Endothelial cell of umbilical vein (primary cell): ENCODE measurements at regions not wholly inside any gene's neighbourhood (a gene's known extent, or its start where the extent isn't known, plus 50 kb on each side); places are given as distances from the start of the nearest gene placed in this dataset.
"Not testable (repeated sequence)": the region's sequence is repeated elsewhere in the genome, so short reads cannot be mapped to it uniquely, and the experiment has no call there.

Experiments
- BruUV-seq: library from RNA; stranded (reverse); fragments of 400-500 nt; replicated peaks from 2 replicates; lab custom pipeline; 2021; lab: Mats Ljungman, UMichigan
- CTCF ChIA-PET: fragments of 300-600, 350-600 bp; sonication (Branson Sonifier 250); formaldehyde crosslinking; loops from one replicate; lab custom pipeline; 2021; ENCODE audit warnings: antibody characterized with exemption, inconsistent platforms; lab: Charles Lee
- POLR2A ChIA-PET: fragments of 300-600, 350-600 bp; sonication (Branson Sonifier 250); formaldehyde crosslinking; loops from one replicate; lab custom pipeline; 2021; ENCODE audit warnings: antibody characterized with exemption, inconsistent platforms; lab: Charles Lee
- DNase-seq: peaks from one replicate; pipeline ENCODE4 v3.0.0-alpha.2; 2011; ENCODE audit warnings: low read depth, low spot score
- FAIRE-seq: peaks from 2 replicates; lab custom pipeline; 2011; peaks lifted over from hg19 to GRCh38; lab: Jason Lieb, UNC
- H2AFZ ChIP-seq: 2 replicates; pipeline ENCODE4 v1.6.0; 2012; ENCODE audit warnings: low read depth, low read length, control low read depth, inconsistent platforms
- H3K27ac ChIP-seq: 2 replicates; pipeline ENCODE4 v1.5.1; 2011; ENCODE audit warnings: low read depth, mild to moderate bottlenecking, control low read depth, low read length, moderate library complexity; ENCODE audit not compliant: insufficient read depth
- H3K27me3 ChIP-seq, 2 experiments: 2 replicates each; pipeline versions ENCODE4 v1.6.0 to v1.6.1; 2011; ENCODE audit warnings: low read length in 2 of 2, mixed read lengths in 1 of 2; ENCODE audit not compliant: control insufficient read depth in 2 of 2, insufficient read depth in 2 of 2
- H3K36me3 ChIP-seq, 2 experiments: 2 replicates in 1 of 2; 3 replicates in 1 of 2; pipeline ENCODE4 v1.5.1; 2011; ENCODE audit warnings: low read length in 2 of 2, mild to moderate bottlenecking in 1 of 2, moderate library complexity in 1 of 2; ENCODE audit not compliant: control insufficient read depth in 2 of 2, insufficient read depth in 2 of 2; ENCODE audit errors: extremely low read depth in 1 of 2
- H3K4me1 ChIP-seq: 3 replicates; pipeline ENCODE4 v1.5.1; 2011; ENCODE audit warnings: mild to moderate bottlenecking, low read length; ENCODE audit not compliant: control insufficient read depth, insufficient read depth; ENCODE audit errors: extremely low read depth
- H3K4me2 ChIP-seq: 2 replicates; pipeline ENCODE4 v1.6.1; 2011; ENCODE audit warnings: low read length, control low read depth, mixed read lengths; ENCODE audit not compliant: insufficient read depth
- H3K4me3 ChIP-seq, 3 experiments: fragments of 200-600 bp in 1 of 3; sonication (generic), shearing (Covaris generic) in 1 of 3; replicated peaks in 1 of 3; 2 replicates each; pipeline ENCODE4 v1.5.1; 2011 to 2016; ENCODE audit warnings: control low read depth in 3 of 3, low read length in 3 of 3, mild to moderate bottlenecking in 2 of 3, inconsistent platforms in 1 of 3, low read depth in 1 of 3, moderate library complexity in 1 of 3; ENCODE audit not compliant: insufficient read depth in 1 of 3
- H3K79me2 ChIP-seq: 2 replicates; pipeline ENCODE4 v1.6.0; 2012; ENCODE audit warnings: low read length, inconsistent platforms; ENCODE audit not compliant: control insufficient read depth, insufficient read depth
- H3K9ac ChIP-seq: replicated peaks from 2 replicates; pipeline ENCODE3; 2011; ENCODE audit warnings: low read length, control low read depth; ENCODE audit not compliant: insufficient read depth; ENCODE audit errors: extremely low read depth
- H3K9me1 ChIP-seq: replicated peaks from 3 replicates; pipeline ENCODE4 v1.6.0; 2011; ENCODE audit warnings: mild to moderate bottlenecking, low read length; ENCODE audit not compliant: control insufficient read depth, insufficient read depth; ENCODE audit errors: extremely low read depth
- H3K9me3 ChIP-seq: replicated peaks from 2 replicates; pipeline ENCODE4 v1.5.1; 2012; ENCODE audit warnings: low read length, inconsistent platforms; ENCODE audit not compliant: control insufficient read depth, insufficient read depth
- H4K20me1 ChIP-seq: replicated peaks from 2 replicates; pipeline ENCODE3; 2011; ENCODE audit warnings: mild to moderate bottlenecking, low read length; ENCODE audit not compliant: control insufficient read depth, insufficient read depth; ENCODE audit errors: extremely low read depth
- EZH2 ChIP-seq: IDR thresholded peaks from 2 replicates; pipeline ENCODE4 v1.6.1; 2012; ENCODE audit warnings: borderline replicate concordance, low read depth, mild to moderate bottlenecking, moderate library complexity, low read length, inconsistent platforms; ENCODE audit not compliant: severe bottlenecking
- FOS ChIP-seq: IDR thresholded peaks from 2 replicates; pipeline ENCODE4 v1.6.1; 2011; ENCODE audit warnings: mild to moderate bottlenecking, low read length, moderate library complexity, borderline replicate concordance; ENCODE audit not compliant: insufficient read depth
- JUN ChIP-seq: IDR thresholded peaks from 2 replicates; pipeline ENCODE4 v1.6.1; 2011; ENCODE audit warnings: borderline replicate concordance, low read depth; ENCODE audit not compliant: insufficient read length, insufficient read depth
- POLR2A ChIP-seq: IDR thresholded peaks from 2 replicates; pipeline ENCODE4 v1.6.1; 2012; ENCODE audit warnings: low read depth, mild to moderate bottlenecking, control low read depth, low read length
- POLR2AphosphoS5 ChIP-seq: IDR thresholded peaks from 2 replicates; pipeline ENCODE4 v1.6.1; 2012; ENCODE audit warnings: low read depth, mild to moderate bottlenecking, control low read depth, low read length, moderate library complexity; ENCODE audit not compliant: insufficient read depth
- dilution Hi-C: fragments of 300-500 bp; cut with MboI; formaldehyde crosslinking; loops from one replicate; pipeline ENCODE4 v1.15.0; 2019; ENCODE audit warnings: low sequenced_read_pairs; ENCODE audit not compliant: extremely low pct_ligation_motif_present
- intact Hi-C: fragments of 100-400 bp; cut with micrococcal nuclease; formaldehyde crosslinking; loops from one replicate; pipeline ENCODE4 v1.10.0; 2022
- TF ChIP-seq, protein P1 (sequence below), 2 donors: IDR thresholded peaks; 1 replicate in 1 of 2; 2 replicates in 1 of 2; pipeline ENCODE4 v1.5.1; 2011; ENCODE audit warnings: low read length in 2 of 2, mild to moderate bottlenecking in 2 of 2, moderate library complexity in 2 of 2, control low read depth in 1 of 2, inconsistent platforms in 1 of 2, low read depth in 1 of 2; ENCODE audit not compliant: insufficient read depth in 1 of 2; ENCODE audit errors: extremely low read depth in 1 of 2
- TF ChIP-seq, protein P2 (sequence below): IDR thresholded peaks from 2 replicates; pipeline ENCODE4 v1.6.1; 2011; ENCODE audit not compliant: insufficient read depth, insufficient read length

DNA sequence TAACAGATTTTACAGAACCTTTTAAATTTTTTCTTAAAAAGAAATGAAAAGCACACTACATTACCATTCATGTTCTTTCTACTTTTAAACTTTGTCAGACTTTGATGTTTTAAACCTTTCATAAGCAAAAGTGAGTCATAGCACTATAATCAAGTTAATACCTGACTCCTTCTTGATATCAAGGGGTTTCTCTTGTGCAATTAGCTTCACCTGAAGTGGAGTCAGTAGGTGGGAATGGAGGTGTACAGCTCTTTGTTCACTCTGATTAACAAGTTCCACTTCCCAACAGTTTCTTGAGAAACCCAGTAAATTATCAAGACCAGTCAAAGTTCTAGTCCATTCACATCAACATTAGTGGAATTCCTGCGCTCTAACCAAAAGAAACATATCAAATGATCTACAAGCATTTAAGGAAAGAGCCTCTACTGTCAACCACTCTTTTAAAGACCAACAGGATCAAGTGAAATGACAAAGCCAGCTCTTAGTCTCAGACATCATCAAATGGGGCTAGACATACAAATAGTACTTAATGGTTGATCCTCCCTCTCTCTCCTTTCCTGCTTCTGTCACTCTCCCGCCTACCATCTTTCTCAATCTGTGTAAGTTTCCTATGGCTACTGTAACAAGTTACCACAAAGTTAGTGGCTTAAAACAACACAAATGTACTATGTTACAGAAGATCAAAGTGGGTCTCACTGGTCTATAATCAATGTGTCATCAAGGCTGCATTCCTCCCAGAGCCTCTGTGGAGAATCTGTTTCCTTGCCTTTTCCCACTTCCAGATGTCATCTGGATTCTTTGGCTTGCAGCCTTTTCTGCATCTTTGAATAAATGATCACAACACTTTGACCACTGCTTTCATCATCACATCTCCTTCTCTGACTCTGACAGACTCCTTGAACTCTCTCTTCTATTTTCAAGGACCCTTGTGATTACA is 68.0 kb downstream of the HINT1 start:
- H3K36me3 ChIP-seq = no peaks in the 10 kb centered on the region
- no peak overlapping the region for H2AFZ ChIP-seq
- H3K27me3 ChIP-seq = no peaks in the 10 kb centered on the region
- dilution Hi-C loops = no loop called here
- TF ChIP-seq JUN (no peak), EZH2 (no peak), POLR2AphosphoS5 (no peak), POLR2A (no peak), FOS (no peak)
- TF ChIP-seq, protein P1, sequence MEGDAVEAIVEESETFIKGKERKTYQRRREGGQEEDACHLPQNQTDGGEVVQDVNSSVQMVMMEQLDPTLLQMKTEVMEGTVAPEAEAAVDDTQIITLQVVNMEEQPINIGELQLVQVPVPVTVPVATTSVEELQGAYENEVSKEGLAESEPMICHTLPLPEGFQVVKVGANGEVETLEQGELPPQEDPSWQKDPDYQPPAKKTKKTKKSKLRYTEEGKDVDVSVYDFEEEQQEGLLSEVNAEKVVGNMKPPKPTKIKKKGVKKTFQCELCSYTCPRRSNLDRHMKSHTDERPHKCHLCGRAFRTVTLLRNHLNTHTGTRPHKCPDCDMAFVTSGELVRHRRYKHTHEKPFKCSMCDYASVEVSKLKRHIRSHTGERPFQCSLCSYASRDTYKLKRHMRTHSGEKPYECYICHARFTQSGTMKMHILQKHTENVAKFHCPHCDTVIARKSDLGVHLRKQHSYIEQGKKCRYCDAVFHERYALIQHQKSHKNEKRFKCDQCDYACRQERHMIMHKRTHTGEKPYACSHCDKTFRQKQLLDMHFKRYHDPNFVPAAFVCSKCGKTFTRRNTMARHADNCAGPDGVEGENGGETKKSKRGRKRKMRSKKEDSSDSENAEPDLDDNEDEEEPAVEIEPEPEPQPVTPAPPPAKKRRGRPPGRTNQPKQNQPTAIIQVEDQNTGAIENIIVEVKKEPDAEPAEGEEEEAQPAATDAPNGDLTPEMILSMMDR (IDR thresholded peaks at IDR 0.05; ENCODE audit: extremely low read depth in 1 of 2, insufficient read depth in 1 of 2, low read depth in 1 of 2, low read length in 2 of 2) = no peak
- TF ChIP-seq, protein P2, sequence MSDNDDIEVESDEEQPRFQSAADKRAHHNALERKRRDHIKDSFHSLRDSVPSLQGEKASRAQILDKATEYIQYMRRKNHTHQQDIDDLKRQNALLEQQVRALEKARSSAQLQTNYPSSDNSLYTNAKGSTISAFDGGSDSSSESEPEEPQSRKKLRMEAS = no peak
- intact Hi-C loops = no loop called here
- no TSS peak for BruUV-seq
- no peaks in the 10 kb centered on the region for H3K79me2 ChIP-seq
- DNase-seq = no peak
- no peaks in the 10 kb centered on the region for H4K20me1 ChIP-seq
- H3K4me2 ChIP-seq = no peak overlapping the region
- no peaks in the 10 kb centered on the region for H3K4me1 ChIP-seq
- no peaks in the 10 kb centered on the region for H3K9me3 ChIP-seq
- CTCF ChIA-PET = no interaction called here
- FAIRE-seq = no peak
- no peak overlapping the region for H3K27ac ChIP-seq
- H3K9me1 ChIP-seq = no peaks in the 10 kb centered on the region
- POLR2A ChIA-PET = no interaction called here
- no peak overlapping the region for H3K4me3 ChIP-seq
- no peak overlapping the region for H3K9ac ChIP-seq

DNA sequence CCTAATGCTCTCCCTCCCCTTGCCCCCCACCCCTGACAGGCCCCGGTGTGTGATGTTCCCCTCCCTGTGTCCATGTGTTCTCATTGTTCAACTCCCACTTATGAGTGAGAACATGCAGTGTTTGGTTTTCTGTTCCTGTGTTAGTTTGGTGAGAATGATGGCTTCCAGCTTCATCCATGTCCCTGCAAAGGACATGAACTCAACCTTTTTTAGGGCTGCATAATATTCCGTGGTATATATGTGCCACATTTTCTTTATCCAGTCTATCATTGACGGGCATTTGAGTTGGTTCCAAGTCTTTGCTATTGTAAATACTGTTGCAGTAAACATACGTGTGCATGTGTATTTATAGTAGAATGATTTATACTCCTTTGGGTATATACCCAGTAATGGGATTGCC is 69.5 kb downstream of the HINT1 start:
- H4K20me1 ChIP-seq, CTCF ChIA-PET: not testable (repeated sequence)

More for the DNA sequence above, 69.5 kb downstream of the HINT1 start:
- H3K27me3 ChIP-seq, H3K9ac ChIP-seq, H3K79me2 ChIP-seq, H2AFZ ChIP-seq, H3K4me1 ChIP-seq, H3K36me3 ChIP-seq, dilution Hi-C loops, POLR2A ChIA-PET, H3K9me1 ChIP-seq, H3K4me3 ChIP-seq, FAIRE-seq, H3K27ac ChIP-seq, BruUV-seq, DNase-seq, intact Hi-C loops, H3K4me2 ChIP-seq, H3K9me3 ChIP-seq: not testable (repeated sequence)
